Esophagus (tissue), 2 donors: ENCODE measurements at regions not wholly inside any gene's neighbourhood (a gene's known extent, or its start where the extent isn't known, plus 50 kb on each side); places are given as distances from the start of the nearest gene placed in this dataset.

ENCODE experiments used
- H3K27ac ChIP-seq, 2 donors: one replicate each; pipeline ENCODE4 v1.5.1; 2013; ENCODE audit warnings: low read depth in 2 of 2, mild to moderate bottlenecking in 2 of 2, inconsistent platforms in 1 of 2, low read length in 1 of 2, moderate library complexity in 1 of 2
- H3K27me3 ChIP-seq, 2 donors: one replicate each; pipeline ENCODE4 v1.6.1; 2013; ENCODE audit warnings: low read length in 2 of 2, control low read depth in 1 of 2, mild to moderate bottlenecking in 1 of 2; ENCODE audit not compliant: insufficient read depth in 2 of 2, control insufficient read depth in 1 of 2
- H3K36me3 ChIP-seq, 2 donors: one replicate each; pipeline ENCODE4 v1.6.1; 2013; ENCODE audit warnings: low read length in 1 of 2; ENCODE audit not compliant: control insufficient read depth in 2 of 2, insufficient read depth in 2 of 2
- H3K4me1 ChIP-seq, 2 donors: one replicate each; pipeline ENCODE4 v1.6.1; 2013; ENCODE audit warnings: low read length in 1 of 2; ENCODE audit not compliant: control insufficient read depth in 2 of 2, insufficient read depth in 2 of 2
- H3K4me3 ChIP-seq, 2 donors: one replicate each; pipeline ENCODE4 v1.5.1; 2013; ENCODE audit warnings: low read length in 2 of 2, mild to moderate bottlenecking in 2 of 2, low read depth in 1 of 2, moderate library complexity in 1 of 2
- H3K9me3 ChIP-seq, 2 donors: one replicate each; pipeline ENCODE4 v1.6.1; 2013; ENCODE audit warnings: mild to moderate bottlenecking in 2 of 2, low read depth in 1 of 2, low read length in 1 of 2, moderate library complexity in 1 of 2; ENCODE audit not compliant: control insufficient read depth in 2 of 2, insufficient read depth in 1 of 2
- WGBS, 2 donors: extraction: QIAGEN DNeasy Blood & Tissue Kit; methylation state at CpG; one replicate each; pipeline ENCODE4 v1.1.7; 2013; 5-methylcytosine and 5-hydroxymethylcytosine counted together
- donor health status: healthy with polysubstance abuse.
- donor health status: Bipolar disorder and iron deficiency.

GRCh38 chr3:153617463-153617862 lies 455.4 kb downstream of the RAP2B start:
- no peaks in the 10 kb centered on the region for H3K9me3 ChIP-seq
- H3K27ac ChIP-seq = no peak overlapping the region
- H3K27me3 ChIP-seq = no peaks in the 10 kb centered on the region
- H3K4me1 ChIP-seq = no peaks in the 10 kb centered on the region
- WGBS, 2 donors = 23 to 42% methylated on average over 1 of the region's 1 CpG
- no peak overlapping the region for H3K4me3 ChIP-seq
- H3K36me3 ChIP-seq = no peaks in the 10 kb centered on the region

- H3K27ac ChIP-seq = no peak overlapping the region
- H3K4me3 ChIP-seq = no peak overlapping the region
- no peaks in the 10 kb centered on the region for H3K4me1 ChIP-seq
- H3K9me3 ChIP-seq = no peaks in the 10 kb centered on the region
- H3K36me3 ChIP-seq = no peaks in the 10 kb centered on the region
- 87 to 89% methylated on average over 3 of the region's 3 CpGs for WGBS, 2 donors
- no peaks in the 10 kb centered on the region for H3K27me3 ChIP-seq
These were observed 456.1 kb downstream of the RAP2B start for GRCh38 chr3:153618176-153618575.

GRCh38 chr3:153619268-153619667 lies 457.2 kb downstream of the RAP2B start:
- Histone ChIP-seq H3K27me3 (no peaks in the 10 kb centered on the region), H3K4me1 (no peaks in the 10 kb centered on the region), H3K27ac (no peak overlapping the region), H3K4me3 (no peak overlapping the region), H3K36me3 (no peaks in the 10 kb centered on the region), H3K9me3 (no peaks in the 10 kb centered on the region)
- WGBS, 2 donors = 85 to 93% methylated on average over 2 of the region's 2 CpGs

- Histone ChIP-seq H3K4me1 (no peaks in the 10 kb centered on the region), H3K36me3 (no peaks in the 10 kb centered on the region), H3K27ac (peak overlapping the region in 1 of 2 donors; percentile 42), H3K27me3 (no peaks in the 10 kb centered on the region), H3K9me3 (no peaks in the 10 kb centered on the region), H3K4me3 (no peak overlapping the region)
- 63 to 77% methylated on average over 2 of the region's 2 CpGs for WGBS, 2 donors
These were observed 459.9 kb downstream of the RAP2B start for GRCh38 chr3:153621953-153622352.

- Histone ChIP-seq H3K27me3 (no peaks in the 10 kb centered on the region), H3K4me3 (no peak overlapping the region), H3K4me1 (no peaks in the 10 kb centered on the region), H3K36me3 (no peaks in the 10 kb centered on the region), H3K27ac (no peak overlapping the region), H3K9me3 (no peaks in the 10 kb centered on the region)
- WGBS, 2 donors = 77 to 82% methylated on average over 1 of the region's 1 CpG
These were observed 461.8 kb downstream of the RAP2B start for GRCh38 chr3:153623834-153624233.

- Histone ChIP-seq H3K4me3 (no peak overlapping the region), H3K9me3 (no peaks in the 10 kb centered on the region), H3K27ac (no peak overlapping the region), H3K27me3 (no peaks in the 10 kb centered on the region), H3K4me1 (no peaks in the 10 kb centered on the region), H3K36me3 (no peaks in the 10 kb centered on the region)
- 78 to 83% methylated on average over 6 of the region's 6 CpGs for WGBS, 2 donors
These were observed 462.4 kb downstream of the RAP2B start for GRCh38 chr3:153624310-153625030.

- Histone ChIP-seq H3K4me1 (no peaks in the 10 kb centered on the region), H3K27me3 (no peaks in the 10 kb centered on the region), H3K4me3 (no peak overlapping the region), H3K27ac (no peak overlapping the region), H3K36me3 (no peaks in the 10 kb centered on the region), H3K9me3 (no peaks in the 10 kb centered on the region)
- WGBS, 2 donors = 80 to 82% methylated on average over 3 of the region's 3 CpGs
These were observed 463.5 kb downstream of the RAP2B start for GRCh38 chr3:153625506-153625905.

- H3K27me3 ChIP-seq = no peaks in the 10 kb centered on the region
- WGBS, 2 donors = 66 to 76% methylated on average over 2 of the region's 2 CpGs
- no peak overlapping the region for H3K27ac ChIP-seq
These were observed 464.1 kb downstream of the RAP2B start for GRCh38 chr3:153626158-153626557.

GRCh38 chr3:153628591-153628990 lies 466.6 kb downstream of the RAP2B start:
- no peaks in the 10 kb centered on the region for H3K4me1 ChIP-seq
- WGBS, 2 donors = 53 to 58% methylated on average over 4 of the region's 4 CpGs
- H3K27me3 ChIP-seq = no peaks in the 10 kb centered on the region

More at GRCh38 chr3:153626158-153626557, 464.1 kb downstream of the RAP2B start:
- no peaks in the 10 kb centered on the region for H3K4me1 ChIP-seq
- H3K9me3 ChIP-seq = no peaks in the 10 kb centered on the region
- no peaks in the 10 kb centered on the region for H3K36me3 ChIP-seq
- no peak overlapping the region for H3K4me3 ChIP-seq

GRCh38 chr3:153629148-153629547 lies 467.1 kb downstream of the RAP2B start:
- H3K4me3 ChIP-seq = no peak overlapping the region
- WGBS, 2 donors = 79 to 89% methylated on average over 2 of the region's 2 CpGs
- no peak overlapping the region for H3K27ac ChIP-seq

More at GRCh38 chr3:153628591-153628990, 466.6 kb downstream of the RAP2B start:
- Histone ChIP-seq H3K9me3 (no peaks in the 10 kb centered on the region), H3K4me3 (no peak overlapping the region), H3K36me3 (no peaks in the 10 kb centered on the region), H3K27ac (no peak overlapping the region)

More at GRCh38 chr3:153629148-153629547, 467.1 kb downstream of the RAP2B start:
- Histone ChIP-seq H3K36me3 (no peaks in the 10 kb centered on the region), H3K27me3 (no peaks in the 10 kb centered on the region), H3K9me3 (no peaks in the 10 kb centered on the region), H3K4me1 (no peaks in the 10 kb centered on the region)
